ENCODE measurements at regions not wholly inside any gene's neighbourhood (a gene's known extent, or its start where the extent isn't known, plus 50 kb on each side); places are given as distances from the start of the nearest gene placed in this dataset.

DNA sequence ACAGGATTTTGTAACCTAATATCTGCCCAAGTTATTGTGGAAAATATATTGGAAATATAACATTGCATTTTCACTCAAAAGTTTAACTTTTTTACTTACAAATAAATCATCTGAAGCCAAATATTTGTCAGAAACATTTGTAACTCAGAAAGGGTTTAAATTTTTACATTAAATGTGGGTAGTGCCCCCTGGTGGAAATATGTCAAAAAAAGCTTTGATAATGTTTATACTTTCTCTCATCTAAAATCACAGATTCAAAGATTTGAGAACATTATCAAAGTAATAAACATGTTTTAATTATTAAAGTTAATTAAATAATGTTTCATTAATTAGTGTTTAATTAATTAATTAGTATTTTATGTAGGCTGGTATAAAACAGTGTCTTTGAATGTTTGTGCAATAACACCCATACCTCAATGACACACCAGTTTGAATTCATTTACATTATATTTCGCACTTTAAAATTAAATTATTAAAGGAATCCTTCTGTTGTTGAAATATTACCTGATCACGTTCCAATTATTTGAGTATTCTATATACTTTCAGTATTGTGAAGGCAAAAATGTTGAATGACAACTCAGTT is 320.1 kb upstream of the FKBP1C start:
- POLR2A ChIA-PET (ENCODE audit: unreplicated experiment): no interaction called here
- Histone ChIP-seq H3K56ac (ENCODE audit: extremely low read depth, insufficient read depth, low read length) (no peak overlapping the region), H2BK120ac (ENCODE audit: low read depth, low read length) (no peak overlapping the region), H3K18ac (ENCODE audit: low read depth, low read length) (no peak overlapping the region), H2BK5ac (ENCODE audit: low read depth, low read length, poor library complexity, severe bottlenecking) (no peak overlapping the region), H3K4ac (ENCODE audit: low read depth, low read length) (no peak overlapping the region), H3K9ac (ENCODE audit: low read depth, low read length) (no peak overlapping the region), H4K91ac (ENCODE audit: insufficient read depth, low read depth, low read length) (no peak overlapping the region), H3K9me1 (ENCODE audit: insufficient read depth, low read length) (no peaks in the 10 kb centered on the region), H2BK15ac (ENCODE audit: low read depth, low read length) (no peak overlapping the region), H4K8ac (ENCODE audit: low read depth in 2 of 2, low read length in 2 of 2) (no peak overlapping the region), H2BK20ac (ENCODE audit: low read depth, low read length) (no peak overlapping the region), H3K27ac (ENCODE audit: insufficient read depth, low read length) (no peak overlapping the region), H4K20me1 (ENCODE audit: insufficient read depth, low read length) (no peaks in the 10 kb centered on the region), H3K4me2 (ENCODE audit: low read depth, low read length) (no peak overlapping the region), H3K4me3 (ENCODE audit: insufficient read depth, low read depth, low read length) (no peak overlapping the region), H3K4me1 (ENCODE audit: control insufficient read depth, insufficient read depth, low read length) (no peaks in the 10 kb centered on the region), H3K23ac (ENCODE audit: low read depth, low read length) (no peak overlapping the region), H3K79me1 (ENCODE audit: low read depth in 1 of 2, low read length in 2 of 2) (no peaks in the 10 kb centered on the region), H4K5ac (ENCODE audit: low read depth, low read length) (no peak overlapping the region), H2AFZ (replicated peaks; ENCODE audit: low read length, poor library complexity) (no peak overlapping the region), H3K9me3 (ENCODE audit: control insufficient read depth, insufficient read depth, low read length) (0 out of 2 replicates have a peak, but pooled peaks cover 2% of the 10 kb centered on the region), H3K36me3 (ENCODE audit: control insufficient read depth, insufficient read depth, low read length) (no peaks in the 10 kb centered on the region), H3K14ac (replicated peaks; ENCODE audit: low read depth, low read length) (no peak overlapping the region), H3K27me3 (ENCODE audit: control insufficient read depth, insufficient read depth, low read length) (no peaks in the 10 kb centered on the region), H2AK9ac (replicated peaks; ENCODE audit: low read depth, low read length, poor library complexity) (no peak overlapping the region), H2AK5ac (ENCODE audit: low read depth, low read length) (no peak overlapping the region)
- intact Hi-C loops (cut with micrococcal nuclease) (no loop called here), dilution Hi-C loops (cut with HindIII; ENCODE audit: low sequenced_read_pairs, unreplicated experiment) (no loop called here), in situ Hi-C loops (cut with MboI; ENCODE audit: low sequenced_read_pairs) (no loop called here)
- CTCF ChIA-PET: no interaction called here
- no CpG with 5 or more reads among the region's 2 CpGs for WGBS, 2 experiments (ENCODE audit: extremely low coverage in 2 of 2, insufficient read length in 1 of 2)
- no peak for DNase-seq
- no peak for ATAC-seq (ENCODE audit: low read depth)
- TF ChIP-seq, protein P1, sequence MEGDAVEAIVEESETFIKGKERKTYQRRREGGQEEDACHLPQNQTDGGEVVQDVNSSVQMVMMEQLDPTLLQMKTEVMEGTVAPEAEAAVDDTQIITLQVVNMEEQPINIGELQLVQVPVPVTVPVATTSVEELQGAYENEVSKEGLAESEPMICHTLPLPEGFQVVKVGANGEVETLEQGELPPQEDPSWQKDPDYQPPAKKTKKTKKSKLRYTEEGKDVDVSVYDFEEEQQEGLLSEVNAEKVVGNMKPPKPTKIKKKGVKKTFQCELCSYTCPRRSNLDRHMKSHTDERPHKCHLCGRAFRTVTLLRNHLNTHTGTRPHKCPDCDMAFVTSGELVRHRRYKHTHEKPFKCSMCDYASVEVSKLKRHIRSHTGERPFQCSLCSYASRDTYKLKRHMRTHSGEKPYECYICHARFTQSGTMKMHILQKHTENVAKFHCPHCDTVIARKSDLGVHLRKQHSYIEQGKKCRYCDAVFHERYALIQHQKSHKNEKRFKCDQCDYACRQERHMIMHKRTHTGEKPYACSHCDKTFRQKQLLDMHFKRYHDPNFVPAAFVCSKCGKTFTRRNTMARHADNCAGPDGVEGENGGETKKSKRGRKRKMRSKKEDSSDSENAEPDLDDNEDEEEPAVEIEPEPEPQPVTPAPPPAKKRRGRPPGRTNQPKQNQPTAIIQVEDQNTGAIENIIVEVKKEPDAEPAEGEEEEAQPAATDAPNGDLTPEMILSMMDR (conservative IDR thresholded peaks at IDR 0.05; ENCODE audit: low read depth, low read length): peak; percentile 25; the same call in 1 of the 2 replicates
- TF ChIP-seq RFX5 (IDR thresholded peaks at IDR 0.05; ENCODE audit: low read depth, low read length): no peak
- BruUV-seq (replicated peaks): no TSS peak

All from IMR-90 (cell line).